Iris pigment epithelial cell (primary cell): ENCODE measurements at regions not wholly inside any gene's neighbourhood (a gene's known extent, or its start where the extent isn't known, plus 50 kb on each side); places are given as distances from the start of the nearest gene placed in this dataset.

Experiments
- DNase-seq: peaks from one replicate; pipeline ENCODE4 v3.0.0-alpha.2; 2011; ENCODE audit warnings: low read depth

GRCh38 chr17:77700165-77700881 lies 258.2 kb upstream of the TNRC6C start:
- DNase-seq: no peak

GRCh38 chr17:77701996-77702395 lies 256.5 kb upstream of the TNRC6C start:
- no peak for DNase-seq

- no peak for DNase-seq
Measured at GRCh38 chr17:77704048-77704815, 254.3 kb upstream of the TNRC6C start.

- DNase-seq: no peak
Measured at GRCh38 chr17:77706938-77707337, 251.6 kb upstream of the TNRC6C start.

GRCh38 chr17:77707546-77707945 lies 251.0 kb upstream of the TNRC6C start:
- DNase-seq: no peak

GRCh38 chr17:77708049-77708448 lies 250.5 kb upstream of the TNRC6C start:
- DNase-seq: no peak

- no peak for DNase-seq
Measured at GRCh38 chr17:77708936-77709335, 249.6 kb upstream of the TNRC6C start.

GRCh38 chr17:77709594-77709993 lies 248.9 kb upstream of the TNRC6C start:
- DNase-seq: no peak

GRCh38 chr17:77712578-77712977 lies 245.9 kb upstream of the TNRC6C start:
- DNase-seq: no peak

GRCh38 chr17:77716289-77716926 lies 242.1 kb upstream of the TNRC6C start:
- peak; percentile 26 for DNase-seq

GRCh38 chr17:77717941-77718668 lies 240.4 kb upstream of the TNRC6C start:
- DNase-seq: no peak

- no peak for DNase-seq
Measured at GRCh38 chr17:77718669-77718961, 239.9 kb upstream of the TNRC6C start.

- DNase-seq: no peak
Measured at GRCh38 chr17:77719806-77720205, 238.7 kb upstream of the TNRC6C start.

GRCh38 chr17:77720946-77721845 lies 237.3 kb upstream of the TNRC6C start:
- no peak for DNase-seq

GRCh38 chr17:77721846-77722160 lies 236.7 kb upstream of the TNRC6C start:
- DNase-seq: no peak

- DNase-seq: no peak
Measured at GRCh38 chr17:77722366-77722765, 236.1 kb upstream of the TNRC6C start.

- DNase-seq: no peak
Measured at GRCh38 chr17:77723071-77723908, 235.2 kb upstream of the TNRC6C start.

GRCh38 chr17:77723909-77724875 lies 234.3 kb upstream of the TNRC6C start:
- DNase-seq: no peak

GRCh38 chr17:77724876-77725615 lies 233.5 kb upstream of the TNRC6C start:
- no peak for DNase-seq
